Tibial artery (tissue), 4 donors: ENCODE measurements at regions not wholly inside any gene's neighbourhood (a gene's known extent, or its start where the extent isn't known, plus 50 kb on each side); places are given as distances from the start of the nearest gene placed in this dataset.
"Not testable (repeated sequence)": the region's sequence is repeated elsewhere in the genome, so short reads cannot be mapped to it uniquely, and the experiment has no call there.

Source experiments
- DNase-seq, 2 donors: peaks; one replicate each; pipeline ENCODE4 v3.0.0-alpha.2; 2019
- H3K27ac ChIP-seq, 2 donors: fragments of 200-600 bp; sonication (generic) in 1 of 2; 1 replicate in 1 of 2; 2 replicates in 1 of 2; pipeline ENCODE4 v1.5.1; 2018 to 2019; ENCODE audit warnings: mild to moderate bottlenecking in 1 of 2
- H3K27me3 ChIP-seq, 2 donors: fragments of 200-600 bp; sonication (generic) in 1 of 2; one replicate each; pipeline versions ENCODE4 v1.5.1 to v1.6.0; 2016 to 2019
- H3K36me3 ChIP-seq, 3 donors: fragments of 200-600 bp; sonication (generic) in 2 of 3; one replicate each; pipeline ENCODE4 v1.5.1; 2016 to 2019; ENCODE audit warnings: mild to moderate bottlenecking in 2 of 3
- H3K4me1 ChIP-seq, 4 donors: fragments of 200-600 bp; sonication (generic) in 2 of 4; 1 replicate in 3 of 4; 2 replicates in 1 of 4; pipeline ENCODE4 v1.5.1; 2016 to 2019
- H3K4me3 ChIP-seq, 2 donors: fragments of 200-600 bp; sonication (generic) in 1 of 2; 1 replicate in 1 of 2; 2 replicates in 1 of 2; pipeline ENCODE4 v1.5.1; 2018 to 2019; ENCODE audit warnings: mild to moderate bottlenecking in 2 of 2
- H3K9me3 ChIP-seq, 3 donors: fragments of 200-600 bp; sonication (generic) in 1 of 3; one replicate each; pipeline ENCODE4 v1.5.1; 2016 to 2019
- CTCF ChIP-seq, 2 experiments: fragments of 200-600 bp in 1 of 2; fragments of 450-650 bp in 1 of 2; IDR thresholded peaks; one replicate each; pipeline ENCODE4 v1.5.1; 2017 to 2019; ENCODE audit warnings: antibody characterized with exemption in 2 of 2, mild to moderate bottlenecking in 1 of 2, moderate library complexity in 1 of 2
- intact Hi-C: fragments of 100-400 bp; cut with DNase I; formaldehyde crosslinking; loops from one replicate; pipeline ENCODE4 v1.15.0; 2023; ENCODE audit warnings: low total_unique reads

DNA sequence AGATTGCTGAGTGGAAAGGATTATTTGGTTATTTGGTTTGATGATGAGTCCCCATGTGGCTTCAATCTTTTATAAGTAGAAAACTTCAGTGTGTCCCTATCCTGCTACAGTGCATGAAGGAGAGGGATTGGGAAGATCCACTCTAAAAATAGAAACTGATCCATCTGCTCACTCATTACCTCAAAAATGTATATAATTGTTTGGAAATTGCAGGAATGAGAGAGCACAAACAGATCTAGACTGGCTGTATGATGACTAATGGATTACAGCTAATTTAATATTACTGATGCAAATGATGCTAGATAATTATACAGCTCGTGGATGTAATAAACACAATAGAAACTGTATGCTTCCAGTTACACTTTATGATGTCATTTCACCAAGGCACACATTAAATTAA lies 625.3 kb upstream of the PRR20A start:
- Histone ChIP-seq H3K36me3 (no peaks in the 10 kb centered on the region), H3K4me1 (no peaks in the 10 kb centered on the region), H3K9me3 (no peaks in the 10 kb centered on the region), H3K27ac (no peak overlapping the region), H3K27me3 (no peaks in the 10 kb centered on the region), H3K4me3 (no peak overlapping the region)
- intact Hi-C loops, result no loop called here
- TF ChIP-seq CTCF (IDR thresholded peaks at IDR 0.05), result no peak
- no peak for DNase-seq

DNA sequence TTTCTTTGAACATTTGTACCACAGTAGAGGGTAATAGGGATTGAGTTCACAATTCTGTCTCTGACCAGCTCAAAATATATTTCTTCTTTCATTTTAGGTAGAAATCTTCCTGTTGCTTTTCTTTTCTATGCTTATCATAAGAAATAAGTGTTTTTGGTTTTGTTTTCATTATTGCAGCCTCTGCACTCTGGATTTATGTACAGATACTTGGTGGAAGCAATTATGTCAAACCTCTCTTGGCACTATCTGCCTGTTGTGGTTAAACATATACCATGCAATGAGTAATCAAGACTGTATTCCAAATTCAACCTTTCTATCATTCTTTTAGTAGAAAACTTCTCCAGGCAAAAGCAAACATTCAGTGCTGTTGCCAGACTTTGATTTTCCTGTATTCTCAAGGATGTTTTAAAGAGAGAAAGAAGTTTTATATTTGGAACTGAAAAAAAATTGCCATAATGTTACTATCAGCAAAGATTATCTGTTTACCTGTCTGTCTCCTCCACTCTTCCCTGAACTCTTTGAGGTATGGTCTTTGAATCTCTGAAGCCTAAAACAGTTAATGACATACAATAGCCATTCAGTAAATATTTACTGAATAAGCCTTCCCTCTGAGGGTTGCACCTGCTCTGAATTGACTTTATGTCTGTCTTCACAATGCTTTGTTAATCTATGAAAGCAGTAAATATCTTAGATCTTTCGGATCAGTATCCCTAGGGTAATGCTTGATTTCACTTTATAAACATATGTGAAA lies 612.5 kb upstream of the PRR20A start:
- H3K36me3 ChIP-seq, result no peaks in the 10 kb centered on the region
- H3K4me3 ChIP-seq, result no peak overlapping the region
- H3K27me3 ChIP-seq, result no peaks in the 10 kb centered on the region
- intact Hi-C loops, result no loop called here
- no peaks in the 10 kb centered on the region for H3K9me3 ChIP-seq
- no peaks in the 10 kb centered on the region for H3K4me1 ChIP-seq
- no peak for DNase-seq
- no peak overlapping the region for H3K27ac ChIP-seq
- TF ChIP-seq CTCF (IDR thresholded peaks at IDR 0.05), result no peak

- TF ChIP-seq CTCF (IDR thresholded peaks at IDR 0.05), result no peak
- DNase-seq, result no peak
- intact Hi-C loops, result no loop called here
Observed at GRCh38 chr13:56530096-56530495, 610.6 kb upstream of the PRR20A start.

GRCh38 chr13:56547921-56548320 lies 592.8 kb upstream of the PRR20A start:
- intact Hi-C loops, result not testable (repeated sequence)

More at GRCh38 chr13:56530096-56530495, 610.6 kb upstream of the PRR20A start:
- no peak overlapping the region for H3K27ac ChIP-seq
- no peak overlapping the region for H3K4me3 ChIP-seq
- no peaks in the 10 kb centered on the region for H3K4me1 ChIP-seq
- no peaks in the 10 kb centered on the region for H3K36me3 ChIP-seq
- no peaks in the 10 kb centered on the region for H3K9me3 ChIP-seq
- H3K27me3 ChIP-seq, result no peaks in the 10 kb centered on the region

GRCh38 chr13:56558698-56559320 lies 581.9 kb upstream of the PRR20A start:
- no peaks in the 10 kb centered on the region for H3K9me3 ChIP-seq
- H3K27me3 ChIP-seq, result no peaks in the 10 kb centered on the region
- no peak overlapping the region for H3K27ac ChIP-seq
- intact Hi-C loops, result no loop called here
- DNase-seq, result no peak
- no peaks in the 10 kb centered on the region for H3K4me1 ChIP-seq
- no peaks in the 10 kb centered on the region for H3K36me3 ChIP-seq
- H3K4me3 ChIP-seq, result no peak overlapping the region
- no peak for TF ChIP-seq CTCF (IDR thresholded peaks at IDR 0.05)

More at GRCh38 chr13:56547921-56548320, 592.8 kb upstream of the PRR20A start:
- H3K9me3 ChIP-seq, H3K4me3 ChIP-seq, H3K27ac ChIP-seq, H3K36me3 ChIP-seq, H3K27me3 ChIP-seq, H3K4me1 ChIP-seq, DNase-seq: not testable (repeated sequence)

- intact Hi-C loops, result no loop called here
- no peak overlapping the region for H3K4me3 ChIP-seq
- no peaks in the 10 kb centered on the region for H3K9me3 ChIP-seq
- no peaks in the 10 kb centered on the region for H3K36me3 ChIP-seq
- DNase-seq, result no peak
- no peaks in the 10 kb centered on the region for H3K4me1 ChIP-seq
- no peaks in the 10 kb centered on the region for H3K27me3 ChIP-seq
- H3K27ac ChIP-seq, result no peak overlapping the region
- TF ChIP-seq CTCF (IDR thresholded peaks at IDR 0.05), result no peak
Observed at GRCh38 chr13:56561327-56561726, 579.4 kb upstream of the PRR20A start.
